IMR-90 (cell line): ENCODE measurements at regions not wholly inside any gene's neighbourhood (a gene's known extent, or its start where the extent isn't known, plus 50 kb on each side); places are given as distances from the start of the nearest gene placed in this dataset.

ENCODE experiments used
- ATAC-seq: fragments of 200-7000 bp; cut with Tn5 transposase; 2 replicates; pipeline ENCODE4 v1.9.1; 2020; ENCODE audit warnings: low read depth, mild to moderate bottlenecking, moderate library complexity
- BruUV-seq: library from RNA; stranded (reverse); fragments of 400-500 nt; replicated peaks from 2 replicates; lab custom pipeline; 2021; lab: Mats Ljungman, UMichigan
- CTCF ChIA-PET: fragments of 300-600 bp; formaldehyde crosslinking; extraction: SDS; loops from one replicate; lab custom pipeline; 2021; ENCODE audit warnings: antibody characterized with exemption; lab: Yijun Ruan, JAX
- POLR2A ChIA-PET: fragments of 300-600 bp; sonication (Branson Sonifier 250); formaldehyde crosslinking; loops from one replicate; lab custom pipeline; 2022; ENCODE audit warnings: antibody characterized with exemption; ENCODE audit not compliant: unreplicated experiment; lab: Charles Lee
- DNase-seq: peaks from one replicate; pipeline ENCODE4 v3.0.0; 2013
- H2AFZ ChIP-seq: replicated peaks from 2 replicates; pipeline ENCODE3; 2013; ENCODE audit warnings: low read length, mild to moderate bottlenecking; ENCODE audit not compliant: poor library complexity
- H2AK5ac ChIP-seq: 2 replicates; pipeline ENCODE4 v1.6.1; 2013; ENCODE audit warnings: low read depth, low read length, inconsistent platforms
- H2AK9ac ChIP-seq: replicated peaks from 2 replicates; pipeline ENCODE3; 2013; ENCODE audit warnings: mild to moderate bottlenecking, low read depth, low read length, moderate library complexity; ENCODE audit not compliant: poor library complexity
- H2BK120ac ChIP-seq: 2 replicates; pipeline ENCODE4 v1.6.1; 2013; ENCODE audit warnings: low read depth, low read length, inconsistent platforms
- H2BK15ac ChIP-seq: 3 replicates; pipeline ENCODE4 v1.6.1; 2013; ENCODE audit warnings: low read depth, low read length, inconsistent platforms
- H2BK20ac ChIP-seq: 2 replicates; pipeline ENCODE4 v1.6.1; 2013; ENCODE audit warnings: low read depth, mild to moderate bottlenecking, inconsistent platforms, low read length, moderate library complexity
- H2BK5ac ChIP-seq: 2 replicates; pipeline ENCODE4 v1.6.1; 2013; ENCODE audit warnings: mild to moderate bottlenecking, low read depth, low read length, inconsistent platforms; ENCODE audit not compliant: poor library complexity, severe bottlenecking
- H3K14ac ChIP-seq: replicated peaks from 2 replicates; pipeline ENCODE4 v1.6.1; 2013; ENCODE audit warnings: low read depth, low read length, inconsistent platforms
- H3K18ac ChIP-seq: 2 replicates; pipeline ENCODE4 v1.6.1; 2013; ENCODE audit warnings: low read depth, low read length, control low read depth
- H3K23ac ChIP-seq: 2 replicates; pipeline ENCODE4 v1.6.1; 2013; ENCODE audit warnings: low read depth, low read length, inconsistent platforms
- H3K27ac ChIP-seq: 2 replicates; pipeline ENCODE4 v1.5.1; 2013; ENCODE audit warnings: mild to moderate bottlenecking, control low read depth, low read length; ENCODE audit not compliant: insufficient read depth
- H3K27me3 ChIP-seq: 2 replicates; pipeline ENCODE4 v1.6.1; 2013; ENCODE audit warnings: low read length; ENCODE audit not compliant: control insufficient read depth, insufficient read depth
- H3K36me3 ChIP-seq: 2 replicates; pipeline ENCODE4 v1.6.1; 2013; ENCODE audit warnings: low read length, mixed read lengths; ENCODE audit not compliant: control insufficient read depth, insufficient read depth
- H3K4ac ChIP-seq: 2 replicates; pipeline ENCODE4 v1.6.1; 2013; ENCODE audit warnings: low read depth, low read length, inconsistent platforms
- H3K4me1 ChIP-seq: 2 replicates; pipeline ENCODE4 v1.6.1; 2013; ENCODE audit warnings: low read length, mixed read lengths; ENCODE audit not compliant: control insufficient read depth, insufficient read depth
- H3K4me2 ChIP-seq: 2 replicates; pipeline ENCODE4 v1.6.1; 2013; ENCODE audit warnings: low read depth, mild to moderate bottlenecking, control low read depth, low read length, moderate library complexity
- H3K4me3 ChIP-seq: 2 replicates; pipeline ENCODE4 v1.5.1; 2013; ENCODE audit warnings: low read depth, mild to moderate bottlenecking, control low read depth, low read length, moderate library complexity; ENCODE audit not compliant: insufficient read depth
- H3K56ac ChIP-seq: 2 replicates; pipeline ENCODE4 v1.6.1; 2013; ENCODE audit warnings: low read length, inconsistent platforms; ENCODE audit not compliant: insufficient read depth; ENCODE audit errors: extremely low read depth
- H3K79me1 ChIP-seq, 2 experiments: 2 replicates each; pipeline ENCODE4 v1.6.1; 2013; ENCODE audit warnings: low read length in 2 of 2, inconsistent platforms in 1 of 2, low read depth in 1 of 2
- H3K9ac ChIP-seq: 2 replicates; pipeline ENCODE4 v1.6.1; 2013; ENCODE audit warnings: low read depth, low read length, control low read depth
- H3K9me1 ChIP-seq: 2 replicates; pipeline ENCODE4 v1.6.1; 2013; ENCODE audit warnings: low read length, inconsistent platforms; ENCODE audit not compliant: insufficient read depth
- H3K9me3 ChIP-seq: 2 replicates; pipeline ENCODE4 v1.6.1; 2013; ENCODE audit warnings: low read length; ENCODE audit not compliant: control insufficient read depth, insufficient read depth
- H4K20me1 ChIP-seq: 2 replicates; pipeline ENCODE4 v1.6.1; 2013; ENCODE audit warnings: low read length, inconsistent platforms; ENCODE audit not compliant: insufficient read depth
- H4K5ac ChIP-seq: 2 replicates; pipeline ENCODE4 v1.6.1; 2013; ENCODE audit warnings: mild to moderate bottlenecking, low read depth, low read length, control low read depth
- H4K8ac ChIP-seq, 2 experiments: 2 replicates each; pipeline ENCODE4 v1.6.1; 2013; ENCODE audit warnings: low read depth in 2 of 2, low read length in 2 of 2, control low read depth in 1 of 2, inconsistent platforms in 1 of 2
- H4K91ac ChIP-seq: 2 replicates; pipeline ENCODE4 v1.6.1; 2013; ENCODE audit warnings: low read depth, low read length, inconsistent platforms; ENCODE audit not compliant: insufficient read depth
- BHLHE40 ChIP-seq: fragments of 150-350 bp; IDR thresholded peaks from 2 replicates; pipeline ENCODE4 v1.6.1; 2016; ENCODE audit warnings: mild to moderate bottlenecking, low read depth, low read length
- CEBPB ChIP-seq: IDR thresholded peaks from 2 replicates; pipeline ENCODE4 v1.6.1; 2012; ENCODE audit warnings: low read depth, low read length, improper control_type of control experiment
- CHD1 ChIP-seq: IDR thresholded peaks from 2 replicates; pipeline ENCODE4 v1.6.1; 2012; ENCODE audit warnings: low read depth, low read length, improper control_type of control experiment
- CTCF ChIP-seq: conservative IDR thresholded peaks from 2 replicates; pipeline ENCODE4 v1.5.1; 2012; ENCODE audit warnings: mild to moderate bottlenecking, low read depth, low read length, improper control_type of control experiment
- FOS ChIP-seq: fragments of 150-350 bp; IDR thresholded peaks from 2 replicates; pipeline ENCODE4 v1.6.1; 2016; ENCODE audit warnings: low read depth, low read length
- MAFK ChIP-seq: IDR thresholded peaks from 2 replicates; pipeline ENCODE4 v1.6.1; 2012; ENCODE audit warnings: low read depth, low read length, improper control_type of control experiment
- MAZ ChIP-seq: IDR thresholded peaks from 2 replicates; pipeline ENCODE4 v1.6.1; 2012; ENCODE audit warnings: low read depth, mild to moderate bottlenecking, low read length, improper control_type of control experiment, moderate library complexity, borderline replicate concordance
- MXI1 ChIP-seq: IDR thresholded peaks from 2 replicates; pipeline ENCODE4 v1.6.1; 2012; ENCODE audit warnings: low read depth, mild to moderate bottlenecking, low read length, moderate library complexity, borderline replicate concordance
- NFE2L2 ChIP-seq: fragments of 150-350 bp; IDR thresholded peaks from 2 replicates; pipeline ENCODE4 v1.6.1; 2016; ENCODE audit warnings: low read depth, mild to moderate bottlenecking, low read length
- POLR2A ChIP-seq: IDR thresholded peaks from 2 replicates; pipeline ENCODE4 v1.6.1; 2012; ENCODE audit warnings: mild to moderate bottlenecking, low read depth, low read length
- RAD21 ChIP-seq: IDR thresholded peaks from 2 replicates; pipeline ENCODE4 v1.6.1; 2012; ENCODE audit warnings: low read length, improper control_type of control experiment
- RCOR1 ChIP-seq: IDR thresholded peaks from 2 replicates; pipeline ENCODE4 v1.6.1; 2012; ENCODE audit warnings: mild to moderate bottlenecking, low read length, improper control_type of control experiment; ENCODE audit not compliant: insufficient replicate concordance
- RFX5 ChIP-seq: IDR thresholded peaks from 2 replicates; pipeline ENCODE4 v1.8.0; 2012; ENCODE audit warnings: low read depth, mild to moderate bottlenecking, low read length, moderate library complexity
- SMC3 ChIP-seq: fragments of 150-350 bp; IDR thresholded peaks from 2 replicates; pipeline ENCODE4 v1.6.1; 2016; ENCODE audit warnings: low read depth, mild to moderate bottlenecking, antibody characterized with exemption, low read length, moderate library complexity
- USF2 ChIP-seq: fragments of 150-350 bp; IDR thresholded peaks from 2 replicates; pipeline ENCODE4 v1.6.1; 2017; ENCODE audit warnings: mild to moderate bottlenecking, antibody characterized with exemption, low read length, low read depth
- WGBS, 2 experiments: methylation state at CpG; one replicate each; pipeline versions ENCODE4 v1.1.5 to v1.1.7; 2013; ENCODE audit warnings: missing lambda C conversion rate in 2 of 2; ENCODE audit not compliant: insufficient read length in 1 of 2; ENCODE audit errors: extremely low coverage in 2 of 2; 5-methylcytosine and 5-hydroxymethylcytosine counted together
- dilution Hi-C: fragments of 300-500 bp; cut with HindIII; formaldehyde crosslinking; loops from one replicate; pipeline ENCODE4 v1.14.3; 2018; ENCODE audit warnings: low sequenced_read_pairs; ENCODE audit not compliant: unreplicated experiment
- in situ Hi-C: fragments of 300-500 bp; cut with MboI; formaldehyde crosslinking; loops from 3 replicates; pipeline ENCODE4 v1.14.3; 2019; ENCODE audit warnings: low sequenced_read_pairs, inconsistent platforms, mixed read lengths
- intact Hi-C: fragments of 100-400 bp; cut with micrococcal nuclease; formaldehyde crosslinking; loops from 2 replicates; pipeline ENCODE4 v1.10.0; 2022
- TF ChIP-seq, protein P1 (sequence below): fragments of 150-350 bp; IDR thresholded peaks from 2 replicates; pipeline ENCODE4 v1.6.1; 2016; ENCODE audit warnings: low read depth, mild to moderate bottlenecking, low read length, moderate library complexity, borderline replicate concordance

GRCh38 chr11:115843685-115844084 lies 339.5 kb upstream of the CADM1 start:
- Histone ChIP-seq H3K27me3 (no peaks in the 10 kb centered on the region; the same call in 1 of the 2 replicates), H3K9me1 (no peaks in the 10 kb centered on the region), H4K20me1 (no peaks in the 10 kb centered on the region), H3K4me1 (peaks cover 2% of the 10 kb centered on the region; the same call in 1 of the 2 replicates), H3K79me1 (no peaks in the 10 kb centered on the region), H3K4ac (no peak overlapping the region), H3K9me3 (no peaks in the 10 kb centered on the region), H3K18ac (no peak overlapping the region), H3K9ac (no peak overlapping the region), H3K27ac (no peak overlapping the region), H3K14ac (no peak overlapping the region), H2AFZ (no peak overlapping the region), H2AK9ac (no peak overlapping the region), H4K8ac (no peak overlapping the region), H3K56ac (no peak overlapping the region), H2BK5ac (no peak overlapping the region), H3K4me3 (no peak overlapping the region), H4K91ac (no peak overlapping the region), H3K36me3 (no peaks in the 10 kb centered on the region), H3K4me2 (no peak overlapping the region), H4K5ac (no peak overlapping the region), H2AK5ac (no peak overlapping the region), H2BK20ac (no peak overlapping the region), H3K23ac (no peak overlapping the region), H2BK15ac (no peak overlapping the region), H2BK120ac (no peak overlapping the region)
- no TSS peak for BruUV-seq
- DNase-seq (no peak), ATAC-seq (no peak)
- intact Hi-C loops: no loop called here
- ChIA-PET CTCF (no interaction called here), POLR2A (no interaction called here)
- no CpG with 5 or more reads among the region's 3 CpGs for WGBS, 2 experiments
- in situ Hi-C loops: no loop called here
- dilution Hi-C loops: no loop called here
- TF ChIP-seq MAFK (no peak), RCOR1 (no peak), CEBPB (no peak), MXI1 (no peak), USF2 (no peak), CTCF (no peak), SMC3 (no peak), NFE2L2 (no peak), POLR2A (no peak), MAZ (no peak), RAD21 (no peak), RFX5 (no peak), FOS (no peak), BHLHE40 (no peak), CHD1 (no peak)
- TF ChIP-seq, protein P1, sequence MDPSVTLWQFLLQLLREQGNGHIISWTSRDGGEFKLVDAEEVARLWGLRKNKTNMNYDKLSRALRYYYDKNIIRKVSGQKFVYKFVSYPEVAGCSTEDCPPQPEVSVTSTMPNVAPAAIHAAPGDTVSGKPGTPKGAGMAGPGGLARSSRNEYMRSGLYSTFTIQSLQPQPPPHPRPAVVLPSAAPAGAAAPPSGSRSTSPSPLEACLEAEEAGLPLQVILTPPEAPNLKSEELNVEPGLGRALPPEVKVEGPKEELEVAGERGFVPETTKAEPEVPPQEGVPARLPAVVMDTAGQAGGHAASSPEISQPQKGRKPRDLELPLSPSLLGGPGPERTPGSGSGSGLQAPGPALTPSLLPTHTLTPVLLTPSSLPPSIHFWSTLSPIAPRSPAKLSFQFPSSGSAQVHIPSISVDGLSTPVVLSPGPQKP: no peak
